D721Med (cell line): ENCODE measurements at regions not wholly inside any gene's neighbourhood (a gene's known extent, or its start where the extent isn't known, plus 50 kb on each side); places are given as distances from the start of the nearest gene placed in this dataset.
A peak's percentile ranks its signal among the peaks of the same experiment; 100 is the strongest.

Experiments
- DNase-seq: peaks from one replicate; pipeline ENCODE4 v3.0.0; 2011; ENCODE audit warnings: low spot score; ENCODE audit not compliant: insufficient read length
- FAIRE-seq: peaks from 2 replicates; lab custom pipeline; 2011; peaks lifted over from hg19 to GRCh38; lab: Jason Lieb, UNC
- TF ChIP-seq, protein P1 (sequence below): IDR thresholded peaks from 2 replicates; pipeline ENCODE4 v1.5.1; 2012; ENCODE audit warnings: mild to moderate bottlenecking, control low read depth; ENCODE audit not compliant: insufficient read depth; ENCODE audit errors: missing control alignments

DNA sequence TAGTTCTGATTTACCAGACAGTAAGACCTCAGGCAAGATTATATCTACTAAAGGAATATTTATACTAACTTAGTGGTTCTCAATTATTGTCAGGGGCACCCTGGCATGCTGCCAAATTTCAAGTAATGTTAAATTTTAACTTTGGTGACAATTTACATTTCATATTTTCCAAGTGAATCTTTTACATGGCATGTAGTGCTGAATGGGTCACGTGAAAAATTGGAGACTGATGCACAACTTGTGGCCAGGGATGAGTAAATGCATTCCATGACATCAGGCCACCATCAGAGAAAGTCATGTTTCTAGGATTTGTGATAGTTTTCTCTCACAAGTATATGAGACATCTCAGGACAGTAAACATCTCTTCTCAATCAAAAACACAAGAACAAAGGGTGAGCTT is 202.6 kb upstream of the SOX21 start:
- FAIRE-seq (no peak), DNase-seq (no peak)
- TF ChIP-seq, protein P1, sequence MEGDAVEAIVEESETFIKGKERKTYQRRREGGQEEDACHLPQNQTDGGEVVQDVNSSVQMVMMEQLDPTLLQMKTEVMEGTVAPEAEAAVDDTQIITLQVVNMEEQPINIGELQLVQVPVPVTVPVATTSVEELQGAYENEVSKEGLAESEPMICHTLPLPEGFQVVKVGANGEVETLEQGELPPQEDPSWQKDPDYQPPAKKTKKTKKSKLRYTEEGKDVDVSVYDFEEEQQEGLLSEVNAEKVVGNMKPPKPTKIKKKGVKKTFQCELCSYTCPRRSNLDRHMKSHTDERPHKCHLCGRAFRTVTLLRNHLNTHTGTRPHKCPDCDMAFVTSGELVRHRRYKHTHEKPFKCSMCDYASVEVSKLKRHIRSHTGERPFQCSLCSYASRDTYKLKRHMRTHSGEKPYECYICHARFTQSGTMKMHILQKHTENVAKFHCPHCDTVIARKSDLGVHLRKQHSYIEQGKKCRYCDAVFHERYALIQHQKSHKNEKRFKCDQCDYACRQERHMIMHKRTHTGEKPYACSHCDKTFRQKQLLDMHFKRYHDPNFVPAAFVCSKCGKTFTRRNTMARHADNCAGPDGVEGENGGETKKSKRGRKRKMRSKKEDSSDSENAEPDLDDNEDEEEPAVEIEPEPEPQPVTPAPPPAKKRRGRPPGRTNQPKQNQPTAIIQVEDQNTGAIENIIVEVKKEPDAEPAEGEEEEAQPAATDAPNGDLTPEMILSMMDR: no peak

DNA sequence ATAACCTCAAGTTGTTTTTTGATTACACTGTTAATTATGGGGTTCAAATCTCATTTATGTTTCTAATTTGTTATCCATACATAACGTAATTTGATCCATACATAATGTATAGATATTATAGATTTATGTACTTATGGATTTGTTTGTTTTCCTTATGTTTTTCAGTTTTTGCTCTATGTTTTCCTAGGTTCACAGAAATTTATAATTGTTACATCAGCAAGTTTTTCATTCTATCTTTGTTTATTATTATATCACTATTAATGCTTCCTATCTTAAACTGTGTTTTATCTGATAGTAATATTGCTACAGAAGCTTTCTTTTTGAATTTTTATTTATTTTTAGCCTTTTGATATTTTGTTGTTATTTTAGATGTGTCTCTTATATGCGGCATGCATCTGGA is 194.3 kb upstream of the SOX21 start:
- FAIRE-seq (no peak), DNase-seq (no peak)
- TF ChIP-seq, protein P1: no peak

DNA sequence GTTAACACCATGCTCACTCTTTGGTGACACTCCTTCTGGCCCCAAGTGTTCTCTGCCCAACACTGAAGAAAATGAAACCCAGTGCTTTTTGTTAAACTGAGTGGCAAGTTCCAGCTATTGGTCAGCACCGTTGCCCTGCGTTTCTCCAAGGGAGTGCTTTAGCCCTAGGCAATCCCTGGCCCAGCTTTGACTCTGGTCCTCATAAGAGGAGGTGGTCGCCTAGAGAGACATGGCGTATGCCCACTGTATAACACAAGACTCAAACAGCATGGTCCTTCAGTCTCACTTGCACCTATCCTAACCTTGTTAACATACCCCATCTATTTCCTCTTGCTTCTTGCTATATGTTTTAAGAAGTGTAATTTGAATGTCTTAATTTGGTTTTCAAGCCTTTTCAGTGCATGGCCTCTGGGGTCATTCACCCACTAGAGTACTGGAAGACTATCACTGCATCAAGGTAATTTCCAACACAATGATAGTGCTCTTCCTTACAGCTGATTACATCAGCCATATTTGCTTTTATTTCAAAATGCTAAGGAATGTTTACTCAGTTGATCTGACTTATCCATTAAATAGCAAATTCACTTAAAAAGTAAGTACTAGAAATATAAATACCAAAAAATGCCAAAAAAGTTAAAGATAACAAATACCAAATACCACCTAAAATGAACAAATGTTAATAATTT is 190.5 kb upstream of the SOX21 start:
- FAIRE-seq: peak; percentile 44
- TF ChIP-seq, protein P1: no peak
- no peak for DNase-seq

DNA sequence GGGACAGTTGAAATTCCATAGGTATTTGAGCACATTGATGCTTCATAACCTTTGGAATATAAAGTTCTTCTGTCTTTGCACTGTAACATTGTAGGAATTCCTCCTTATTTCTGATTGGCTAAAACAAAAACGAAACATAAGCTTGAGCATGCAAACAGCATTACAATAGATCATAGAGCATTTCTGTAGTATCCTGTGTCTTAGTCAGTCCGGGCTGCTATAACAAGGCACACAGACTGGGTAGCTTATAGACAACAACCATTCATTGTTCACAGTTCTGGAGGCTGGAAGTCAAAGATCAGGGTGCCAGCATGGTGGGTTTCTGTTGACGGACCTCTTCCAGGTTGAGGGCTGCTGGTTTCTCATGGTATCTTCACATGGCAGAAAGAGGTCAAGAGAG is 188.7 kb upstream of the SOX21 start:
- FAIRE-seq (no peak), DNase-seq (no peak)
- TF ChIP-seq, protein P1: no peak

DNA sequence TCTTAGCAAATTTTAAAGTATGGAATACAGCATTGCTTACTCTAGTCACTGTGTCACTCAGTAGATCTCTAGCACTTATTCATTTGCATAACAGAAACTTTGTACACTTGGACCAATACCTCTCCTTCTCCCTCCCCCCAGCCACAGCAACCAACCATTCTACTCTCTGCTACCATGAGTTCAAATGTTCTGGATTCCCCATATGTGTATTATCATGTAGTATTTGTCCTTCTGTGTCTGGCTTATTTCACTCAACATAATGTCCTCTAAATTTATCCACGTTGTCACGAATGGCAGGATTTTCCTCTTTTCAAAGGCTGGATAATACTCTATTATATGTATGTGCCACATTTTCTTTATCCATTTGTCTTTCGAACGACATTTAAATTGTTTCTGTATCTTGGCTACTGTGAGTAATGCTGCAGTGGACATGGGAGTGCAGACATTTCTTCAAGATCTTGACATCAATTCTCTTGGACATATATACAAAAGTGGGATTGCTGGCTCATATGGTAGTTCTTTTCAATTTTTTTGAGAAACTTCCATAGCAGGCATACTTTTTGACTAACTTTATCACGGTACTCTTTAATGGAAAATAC is 184.5 kb upstream of the SOX21 start:
- no peak for FAIRE-seq
- TF ChIP-seq, protein P1: no peak
- no peak for DNase-seq

DNA sequence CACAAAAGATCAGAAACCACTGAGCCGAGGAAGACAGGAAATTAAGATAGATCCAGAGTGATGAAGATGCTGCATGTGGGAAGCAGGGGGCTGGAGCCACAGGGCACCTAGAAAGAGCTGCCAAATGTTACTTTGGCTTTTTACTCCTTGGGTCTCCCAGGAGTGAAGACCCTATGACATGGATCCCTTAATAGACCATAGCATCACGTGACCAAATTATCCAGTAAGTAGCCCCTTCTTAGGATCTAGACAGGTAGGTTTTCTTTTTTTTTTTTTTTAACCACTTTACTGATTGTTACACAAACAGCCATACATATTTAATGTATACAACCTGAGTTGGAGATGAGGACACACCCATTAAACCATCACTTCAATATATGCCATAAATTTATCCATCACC is 183.9 kb upstream of the SOX21 start:
- DNase-seq (no peak), FAIRE-seq (no peak)
- TF ChIP-seq, protein P1: no peak

DNA sequence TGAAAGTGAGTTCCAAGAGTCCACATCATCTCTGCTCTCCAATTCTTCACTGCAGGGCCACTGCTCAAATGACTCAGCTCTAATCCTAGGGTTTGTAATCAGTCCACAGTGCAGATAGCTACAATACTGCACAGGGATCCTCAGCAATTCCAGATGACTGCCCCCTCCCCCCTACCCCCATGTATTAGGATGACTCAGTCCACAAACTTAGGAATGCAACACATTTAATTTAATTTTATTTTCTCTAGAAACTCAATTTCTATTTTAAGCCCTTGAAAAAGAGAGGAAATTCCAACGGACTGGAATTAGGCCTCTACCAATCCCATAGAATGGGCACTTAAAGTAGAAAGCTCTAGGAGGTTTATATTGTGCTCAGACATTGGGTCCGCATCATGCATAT is 173.8 kb upstream of the SOX21 start:
- DNase-seq: no peak
- FAIRE-seq: no peak
- TF ChIP-seq, protein P1: no peak
